DMS79 treated with DMSO at 0.1 percent for 48 hours (cell line): ENCODE measurements at regions not wholly inside any gene's neighbourhood (a gene's known extent, or its start where the extent isn't known, plus 50 kb on each side); places are given as distances from the start of the nearest gene placed in this dataset.

Experiments
- DNase-seq: peaks from one replicate; lab custom pipeline; 2025; lab: John Stamatoyannopoulos, UW

GRCh38 chr14:62084020-62084419, 321.8 kb downstream of the SNAPC1 start:
- no peak for DNase-seq

- DNase-seq, result no peak
Measured at GRCh38 chr14:62087191-62087590, 325.0 kb downstream of the SNAPC1 start.

- no peak for DNase-seq
Measured at GRCh38 chr14:62093736-62094135, 331.5 kb downstream of the SNAPC1 start.

- DNase-seq, result no peak
Measured at GRCh38 chr14:62097072-62097471, 334.9 kb downstream of the SNAPC1 start.

- no peak for DNase-seq
Measured at GRCh38 chr14:62097824-62098223, 335.6 kb downstream of the SNAPC1 start.

GRCh38 chr14:62098357-62098756, 336.1 kb downstream of the SNAPC1 start:
- no peak for DNase-seq

- DNase-seq, result no peak
Measured at GRCh38 chr14:62099091-62099490, 336.9 kb downstream of the SNAPC1 start.

GRCh38 chr14:62101189-62101588, 339.0 kb downstream of the SNAPC1 start:
- no peak for DNase-seq

- DNase-seq, result no peak
Measured at GRCh38 chr14:62101673-62102348, 339.6 kb downstream of the SNAPC1 start.

- DNase-seq, result no peak
Measured at GRCh38 chr14:62102349-62102725, 340.1 kb downstream of the SNAPC1 start.

GRCh38 chr14:62103464-62103863, 341.2 kb downstream of the SNAPC1 start:
- no peak for DNase-seq

GRCh38 chr14:62110941-62111340, 348.7 kb downstream of the SNAPC1 start:
- no peak for DNase-seq

- peak; percentile 93 for DNase-seq
Measured at GRCh38 chr14:62117010-62117750, 355.0 kb downstream of the SNAPC1 start.

GRCh38 chr14:62117751-62118105, 355.5 kb downstream of the SNAPC1 start:
- DNase-seq, result no peak

- DNase-seq, result no peak
Measured at GRCh38 chr14:62118461-62118860, 356.2 kb downstream of the SNAPC1 start.

GRCh38 chr14:62118871-62119270, 356.7 kb downstream of the SNAPC1 start:
- no peak for DNase-seq

GRCh38 chr14:62123961-62124360, 361.7 kb downstream of the SNAPC1 start:
- no peak for DNase-seq

GRCh38 chr14:62125793-62126192, 363.6 kb downstream of the SNAPC1 start:
- DNase-seq, result no peak

- peak; percentile 75 for DNase-seq
Measured at GRCh38 chr14:62126879-62127478, 364.8 kb downstream of the SNAPC1 start.

- no peak for DNase-seq
Measured at GRCh38 chr14:62130441-62130840, 368.2 kb downstream of the SNAPC1 start.

GRCh38 chr14:62133776-62134550, 371.7 kb downstream of the SNAPC1 start:
- no peak for DNase-seq

GRCh38 chr14:62138593-62138992, 376.4 kb downstream of the SNAPC1 start:
- DNase-seq, result no peak

- DNase-seq, result no peak
Measured at GRCh38 chr14:62141139-62141538, 378.9 kb downstream of the SNAPC1 start.
